GM12873 (cell line): ENCODE measurements at regions not wholly inside any gene's neighbourhood (a gene's known extent, or its start where the extent isn't known, plus 50 kb on each side); places are given as distances from the start of the nearest gene placed in this dataset.
A peak's percentile ranks its signal among the peaks of the same experiment; 100 is the strongest.

Experiments
- CTCF ChIP-seq: IDR thresholded peaks from 2 replicates; pipeline ENCODE4 v1.5.1; 2012; ENCODE audit warnings: low read depth, mild to moderate bottlenecking, moderate library complexity, low read length, control low read depth; ENCODE audit not compliant: insufficient read depth; ENCODE audit errors: missing control alignments

- no peak for TF ChIP-seq CTCF
These were observed 342.5 kb upstream of the FSTL5 start for GRCh38 chr4:162506253-162506652.

- no peak for TF ChIP-seq CTCF
These were observed 340.1 kb upstream of the FSTL5 start for GRCh38 chr4:162503868-162504267.

- TF ChIP-seq CTCF = no peak
These were observed 338.3 kb upstream of the FSTL5 start for GRCh38 chr4:162502109-162502508.

GRCh38 chr4:162499478-162499877 is 335.7 kb upstream of the FSTL5 start:
- peak; percentile 26 for TF ChIP-seq CTCF

GRCh38 chr4:162498168-162498567 is 334.4 kb upstream of the FSTL5 start:
- no peak for TF ChIP-seq CTCF

GRCh38 chr4:162497564-162498167 is 333.9 kb upstream of the FSTL5 start:
- peak; percentile 70 for TF ChIP-seq CTCF

- TF ChIP-seq CTCF = no peak
These were observed 331.1 kb upstream of the FSTL5 start for GRCh38 chr4:162494935-162495334.
